ENCODE measurements at regions not wholly inside any gene's neighbourhood (a gene's known extent, or its start where the extent isn't known, plus 50 kb on each side); places are given as distances from the start of the nearest gene placed in this dataset.

- Histone ChIP-seq H3K4me3 (ENCODE audit: low read length) (no peak overlapping the region), H3K27ac (ENCODE audit: low read length) (no peak overlapping the region), H3K4me1 (ENCODE audit: control insufficient read depth, insufficient read depth, low read length) (no peaks in the 10 kb centered on the region), H3K9me3 (ENCODE audit: control insufficient read depth, low read length) (no peaks in the 10 kb centered on the region), H3K27me3 (ENCODE audit: control insufficient read depth, insufficient read depth) (no peaks in the 10 kb centered on the region)
- 85% methylated on average over 15 of the region's 15 CpGs for WGBS
- ATAC-seq (no peak), DNase-seq (no peak)
- intact Hi-C loops (cut with DNase I): loop anchor here in 2 of 4 donors (5.0 to 10.0 kb wide), 2 partner anchors 548 to 1535 kb away; partner anchors contain the start of gene KLF6 (in 1 of the 2)
These were observed 64.2 kb upstream of the PITRM1 start for GRCh38 chr10:3236644-3237404.

GRCh38 chr10:3235996-3236510 lies 63.5 kb upstream of the PITRM1 start:
- Histone ChIP-seq H3K9me3 (ENCODE audit: control insufficient read depth, low read length) (no peaks in the 10 kb centered on the region), H3K27ac (ENCODE audit: low read length) (no peak overlapping the region), H3K27me3 (ENCODE audit: control insufficient read depth, insufficient read depth) (no peaks in the 10 kb centered on the region), H3K4me1 (ENCODE audit: control insufficient read depth, insufficient read depth, low read length) (no peaks in the 10 kb centered on the region), H3K4me3 (ENCODE audit: low read length) (no peak overlapping the region)
- intact Hi-C loops (cut with DNase I): loop anchor here in 2 of 4 donors (5.0 to 10.0 kb wide), 2 partner anchors 549 to 1536 kb away; partner anchors contain the start of gene KLF6 (in 1 of the 2)
- ATAC-seq (no peak), DNase-seq (no peak)
- 92% methylated on average over 15 of the region's 15 CpGs for WGBS

- no peaks in the 10 kb centered on the region for H3K4me1 ChIP-seq (ENCODE audit: control insufficient read depth, insufficient read depth, low read length)
- intact Hi-C loops (cut with DNase I): loop anchor here in 2 of 4 donors (5.0 to 10.0 kb wide), 2 partner anchors 549 to 1537 kb away; partner anchors contain the start of gene KLF6 (in 1 of the 2)
- no peaks in the 10 kb centered on the region for H3K9me3 ChIP-seq (ENCODE audit: control insufficient read depth, low read length)
- H3K27ac ChIP-seq (ENCODE audit: low read length): no peak overlapping the region
- DNase-seq: no peak
- no peak overlapping the region for H3K4me3 ChIP-seq (ENCODE audit: low read length)
- WGBS: 94% methylated on average over 10 of the region's 10 CpGs
- no peaks in the 10 kb centered on the region for H3K27me3 ChIP-seq (ENCODE audit: control insufficient read depth, insufficient read depth)
- no peak for ATAC-seq
These were observed 62.8 kb upstream of the PITRM1 start for GRCh38 chr10:3235395-3235794.

- H3K27me3 ChIP-seq (ENCODE audit: control insufficient read depth, insufficient read depth): no peaks in the 10 kb centered on the region
- no peak for DNase-seq
- WGBS: 77% methylated on average over 5 of the region's 5 CpGs
- ATAC-seq: no peak
- H3K4me3 ChIP-seq (ENCODE audit: low read length): no peak overlapping the region
- intact Hi-C loops (cut with DNase I): loop anchor here in 1 of 4 donors (10.0 kb wide), 1 partner anchor 551 kb away; the partner anchor contains the start of gene KLF6
- no peaks in the 10 kb centered on the region for H3K9me3 ChIP-seq (ENCODE audit: control insufficient read depth, low read length)
- no peaks in the 10 kb centered on the region for H3K4me1 ChIP-seq (ENCODE audit: control insufficient read depth, insufficient read depth, low read length)
- H3K27ac ChIP-seq (ENCODE audit: low read length): no peak overlapping the region
These were observed 61.0 kb upstream of the PITRM1 start for GRCh38 chr10:3233486-3233990.

- ATAC-seq: no peak
- H3K9me3 ChIP-seq (ENCODE audit: control insufficient read depth, low read length): no peaks in the 10 kb centered on the region
- no peaks in the 10 kb centered on the region for H3K27me3 ChIP-seq (ENCODE audit: control insufficient read depth, insufficient read depth)
- no peaks in the 10 kb centered on the region for H3K4me1 ChIP-seq (ENCODE audit: control insufficient read depth, insufficient read depth, low read length)
- intact Hi-C loops (cut with DNase I): loop anchor here in 1 of 4 donors (10.0 kb wide), 1 partner anchor 553 kb away; the partner anchor contains the start of gene KLF6
- H3K27ac ChIP-seq (ENCODE audit: low read length): no peak overlapping the region
- H3K4me3 ChIP-seq (ENCODE audit: low read length): no peak overlapping the region
- DNase-seq: no peak
- 90% methylated on average over 12 of the region's 12 CpGs for WGBS
These were observed 59.6 kb upstream of the PITRM1 start for GRCh38 chr10:3231951-3232730.

- no peaks in the 10 kb centered on the region for H3K27me3 ChIP-seq (ENCODE audit: control insufficient read depth, insufficient read depth)
- no peak for ATAC-seq
These were observed 57.2 kb upstream of the PITRM1 start for GRCh38 chr10:3229815-3230214.

GRCh38 chr10:3228629-3228945 lies 56.0 kb upstream of the PITRM1 start:
- no peaks in the 10 kb centered on the region for H3K9me3 ChIP-seq (ENCODE audit: control insufficient read depth, low read length)
- H3K27ac ChIP-seq (ENCODE audit: low read length): no peak overlapping the region
- no peaks in the 10 kb centered on the region for H3K4me1 ChIP-seq (ENCODE audit: control insufficient read depth, insufficient read depth, low read length)
- intact Hi-C loops (cut with DNase I): no loop called here
- 84% methylated on average over 10 of the region's 10 CpGs for WGBS
- no peaks in the 10 kb centered on the region for H3K27me3 ChIP-seq (ENCODE audit: control insufficient read depth, insufficient read depth)
- H3K4me3 ChIP-seq (ENCODE audit: low read length): no peak overlapping the region
- no peak for ATAC-seq
- no peak for DNase-seq

More at GRCh38 chr10:3229815-3230214, 57.2 kb upstream of the PITRM1 start:
- Histone ChIP-seq H3K27ac (ENCODE audit: low read length) (no peak overlapping the region), H3K4me1 (ENCODE audit: control insufficient read depth, insufficient read depth, low read length) (no peaks in the 10 kb centered on the region), H3K9me3 (ENCODE audit: control insufficient read depth, low read length) (no peaks in the 10 kb centered on the region), H3K4me3 (ENCODE audit: low read length) (no peak overlapping the region)
- intact Hi-C loops (cut with DNase I): loop anchor here in 1 of 4 donors (10.0 kb wide), 1 partner anchor 555 kb away; the partner anchor contains the start of gene KLF6
- no peak for DNase-seq
- WGBS: 61% methylated on average over 3 of the region's 3 CpGs

- no peak overlapping the region for H3K27ac ChIP-seq (ENCODE audit: low read length)
- no peaks in the 10 kb centered on the region for H3K4me1 ChIP-seq (ENCODE audit: control insufficient read depth, insufficient read depth, low read length)
- intact Hi-C loops (cut with DNase I): no loop called here
- H3K4me3 ChIP-seq (ENCODE audit: low read length): no peak overlapping the region
- DNase-seq (no peak), ATAC-seq (no peak)
- H3K9me3 ChIP-seq (ENCODE audit: control insufficient read depth, low read length): no peaks in the 10 kb centered on the region
- 47% methylated on average over 11 of the region's 11 CpGs for WGBS
- H3K27me3 ChIP-seq (ENCODE audit: control insufficient read depth, insufficient read depth): no peaks in the 10 kb centered on the region
These were observed 54.6 kb upstream of the PITRM1 start for GRCh38 chr10:3226960-3227744.

- Histone ChIP-seq H3K9me3 (ENCODE audit: control insufficient read depth, low read length) (no peaks in the 10 kb centered on the region), H3K4me3 (ENCODE audit: low read length) (no peak overlapping the region), H3K4me1 (ENCODE audit: control insufficient read depth, insufficient read depth, low read length) (no peaks in the 10 kb centered on the region), H3K27ac (ENCODE audit: low read length) (no peak overlapping the region), H3K27me3 (ENCODE audit: control insufficient read depth, insufficient read depth) (no peaks in the 10 kb centered on the region)
- no peak for DNase-seq
- WGBS: 86% methylated on average over 3 of the region's 3 CpGs
- no peak for ATAC-seq
- intact Hi-C loops (cut with DNase I): no loop called here
These were observed 53.0 kb upstream of the PITRM1 start for GRCh38 chr10:3225561-3225960.

- intact Hi-C loops (cut with DNase I): no loop called here
- Histone ChIP-seq H3K4me3 (ENCODE audit: low read length) (no peak overlapping the region), H3K27ac (ENCODE audit: low read length) (no peak overlapping the region), H3K27me3 (ENCODE audit: control insufficient read depth, insufficient read depth) (no peaks in the 10 kb centered on the region), H3K4me1 (ENCODE audit: control insufficient read depth, insufficient read depth, low read length) (no peaks in the 10 kb centered on the region), H3K9me3 (ENCODE audit: control insufficient read depth, low read length) (no peaks in the 10 kb centered on the region)
- no peak for DNase-seq
- 96% methylated on average over 3 of the region's 3 CpGs for WGBS
- ATAC-seq: no peak
These were observed 51.7 kb upstream of the PITRM1 start for GRCh38 chr10:3224241-3224640.
